T-helper 1 cell treated with Interleukin-12 subunit alpha and Interleukin-12 subunit beta and Interleukin-4 antibody, amounts not matched to agents 30 ng/mL and 1 ng/mL, for 36 hours (primary cell): ENCODE measurements at regions not wholly inside any gene's neighbourhood (a gene's known extent, or its start where the extent isn't known, plus 50 kb on each side); places are given as distances from the start of the nearest gene placed in this dataset.
"Not testable (repeated sequence)": the region's sequence is repeated elsewhere in the genome, so short reads cannot be mapped to it uniquely, and the experiment has no call there.

Experiments
- intact Hi-C: fragments of 100-400 bp; cut with micrococcal nuclease; formaldehyde crosslinking; loops from one replicate; pipeline ENCODE4 v1.15.1; 2024

- intact Hi-C loops = no loop called here
Measured at GRCh38 chr5:110812639-110813038, 73.8 kb downstream of the SLC25A46 start.

- intact Hi-C loops = no loop called here
Measured at GRCh38 chr5:110815916-110816605, 77.3 kb downstream of the SLC25A46 start.

- intact Hi-C loops = no loop called here
Measured at GRCh38 chr5:110817459-110817858, 78.7 kb downstream of the SLC25A46 start.

- intact Hi-C loops = no loop called here
Measured at GRCh38 chr5:110823571-110823970, 84.8 kb downstream of the SLC25A46 start.

- intact Hi-C loops = no loop called here
Measured at GRCh38 chr5:110824936-110825441, 86.2 kb downstream of the SLC25A46 start.

GRCh38 chr5:110832683-110833082, 93.9 kb downstream of the SLC25A46 start:
- intact Hi-C loops = no loop called here

GRCh38 chr5:110834933-110835332, 96.1 kb downstream of the SLC25A46 start:
- intact Hi-C loops = not testable (repeated sequence)

GRCh38 chr5:110836851-110837250, 98.0 kb downstream of the SLC25A46 start:
- intact Hi-C loops = no loop called here

- intact Hi-C loops = not testable (repeated sequence)
Measured at GRCh38 chr5:110838357-110838756, 99.5 kb downstream of the SLC25A46 start.

- intact Hi-C loops = no loop called here
Measured at GRCh38 chr5:110838961-110839360, 100.2 kb downstream of the SLC25A46 start.

GRCh38 chr5:110840347-110840960, 101.6 kb downstream of the SLC25A46 start:
- intact Hi-C loops = no loop called here

- intact Hi-C loops = no loop called here
Measured at GRCh38 chr5:110841137-110841536, 102.3 kb downstream of the SLC25A46 start.

GRCh38 chr5:110842948-110843347, 104.1 kb downstream of the SLC25A46 start:
- intact Hi-C loops = no loop called here

GRCh38 chr5:110844251-110844650, 105.4 kb downstream of the SLC25A46 start:
- intact Hi-C loops = no loop called here

GRCh38 chr5:110846398-110847001, 107.7 kb downstream of the SLC25A46 start:
- intact Hi-C loops = no loop called here

- intact Hi-C loops = no loop called here
Measured at GRCh38 chr5:110851357-110851756, 112.5 kb downstream of the SLC25A46 start.

- intact Hi-C loops = no loop called here
Measured at GRCh38 chr5:110852053-110852452, 113.2 kb downstream of the SLC25A46 start.

- intact Hi-C loops = no loop called here
Measured at GRCh38 chr5:110852541-110852940, 113.7 kb downstream of the SLC25A46 start.

- intact Hi-C loops = no loop called here
Measured at GRCh38 chr5:110853267-110853666, 114.5 kb downstream of the SLC25A46 start.

GRCh38 chr5:110854200-110854599, 115.4 kb downstream of the SLC25A46 start:
- intact Hi-C loops = no loop called here

- intact Hi-C loops = no loop called here
Measured at GRCh38 chr5:110855961-110856360, 117.2 kb downstream of the SLC25A46 start.

GRCh38 chr5:110865400-110866094, 126.7 kb downstream of the SLC25A46 start:
- intact Hi-C loops = loop anchor here (1.0 kb wide), 1 partner anchor 108 kb away; no protein-coding TSS in a partner anchor
